ENCODE measurements at regions not wholly inside any gene's neighbourhood (a gene's known extent, or its start where the extent isn't known, plus 50 kb on each side); places are given as distances from the start of the nearest gene placed in this dataset.
"Not testable (repeated sequence)": the region's sequence is repeated elsewhere in the genome, so short reads cannot be mapped to it uniquely, and the experiment has no call there.

DNA sequence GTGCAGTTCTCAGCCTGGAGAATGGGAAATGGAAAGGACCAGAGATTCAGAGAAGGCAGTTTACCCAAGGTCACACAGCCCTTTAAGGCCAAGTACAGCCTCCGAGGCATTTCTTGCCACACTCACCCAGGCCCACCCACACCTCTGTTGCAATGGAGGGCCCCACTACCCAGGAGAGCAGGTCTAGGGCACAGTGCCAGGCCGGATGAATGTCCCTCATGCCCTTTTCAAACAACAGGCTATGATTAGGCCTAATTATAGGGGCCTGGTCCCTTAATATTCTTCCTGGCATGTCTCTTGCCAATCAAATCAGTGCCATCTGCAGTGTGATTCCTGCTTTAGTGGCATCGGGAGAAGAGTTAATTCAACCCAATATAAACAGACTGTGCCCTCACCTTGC, 195.3 kb downstream of the KLRB1 start:
- peak; percentile 35; the same call in 1 of the 2 replicates for TF ChIP-seq POLR2AphosphoS5 (IDR thresholded peaks at IDR 0.05; ENCODE audit: low read depth)
- H3K4me3 ChIP-seq (replicated peaks; ENCODE audit: insufficient read depth, low read length); H3K27me3 ChIP-seq (ENCODE audit: insufficient read depth, poor library complexity, severe bottlenecking): not testable (repeated sequence)
- H3K27ac ChIP-seq (replicated peaks): peak overlapping the region; percentile 54
- DNase-seq (ENCODE audit: low read depth in 1 of 2, low spot score in 1 of 2): peak in 1 of 2 experiments; percentile 46

DNA sequence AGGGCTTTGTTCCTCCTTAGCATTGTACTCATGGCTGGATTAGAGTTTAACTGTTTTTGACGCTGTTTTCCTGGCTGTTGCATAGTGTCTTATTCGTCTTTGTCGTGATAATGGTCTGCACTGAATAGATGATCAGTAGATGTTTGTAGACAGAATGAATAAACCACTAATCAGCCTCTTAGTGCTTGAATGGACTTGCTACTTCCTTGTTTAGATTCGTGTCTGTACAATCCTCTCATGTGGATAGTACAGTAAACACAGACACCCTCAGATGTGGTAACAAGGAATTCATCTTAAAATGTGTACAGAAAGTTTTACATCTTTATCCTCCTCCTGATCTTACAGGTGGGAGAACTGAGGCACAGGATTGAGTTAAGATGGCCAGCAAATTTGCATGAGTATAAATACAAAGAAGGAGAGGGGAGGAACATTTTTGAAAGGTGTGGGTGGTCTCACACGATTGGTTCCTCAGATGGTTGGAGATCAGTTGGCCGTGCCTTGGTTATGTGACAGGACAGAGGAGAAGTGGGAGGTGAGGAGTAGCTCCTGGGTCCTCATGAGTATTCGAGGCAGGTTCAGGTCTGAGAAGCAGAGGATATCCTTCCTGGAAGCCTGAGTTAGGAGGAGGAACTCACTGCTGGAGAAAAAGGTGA, 196.0 kb downstream of the KLRB1 start:
- DNase-seq (ENCODE audit: low read depth in 1 of 2, low spot score in 1 of 2); H3K27me3 ChIP-seq (ENCODE audit: insufficient read depth, poor library complexity, severe bottlenecking); H3K4me3 ChIP-seq (replicated peaks; ENCODE audit: insufficient read depth, low read length): not testable (repeated sequence)
- H3K27ac ChIP-seq (replicated peaks): peak overlapping the region; percentile 54

DNA sequence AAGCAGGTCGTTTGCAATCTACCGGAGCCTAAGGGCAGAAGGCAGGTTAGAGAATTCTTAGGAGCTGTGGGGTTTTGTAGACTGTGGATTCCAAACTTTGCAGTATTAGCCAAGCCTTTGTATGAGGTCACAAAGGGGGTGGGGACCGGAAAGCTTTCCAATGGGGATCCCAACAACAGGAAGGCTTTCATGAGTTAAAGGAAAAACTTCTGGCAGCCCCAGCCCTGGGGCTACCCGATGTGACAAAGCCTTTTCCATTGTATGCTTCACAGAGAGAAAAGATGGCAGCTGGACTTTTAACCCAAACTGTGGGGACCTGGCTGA, 199.2 kb upstream of the PZP start:
- not testable (repeated sequence) for H3K27ac ChIP-seq (replicated peaks); H3K4me3 ChIP-seq (replicated peaks; ENCODE audit: insufficient read depth, low read length); DNase-seq (ENCODE audit: low read depth in 1 of 2, low spot score in 1 of 2); H3K27me3 ChIP-seq (ENCODE audit: insufficient read depth, poor library complexity, severe bottlenecking)

GRCh38 chr12:9406564-9407424, 198.6 kb upstream of the PZP start:
- DNase-seq (ENCODE audit: low read depth in 1 of 2, low spot score in 1 of 2): no peak
- H3K4me3 ChIP-seq (replicated peaks; ENCODE audit: insufficient read depth, low read length): no peak overlapping the region
- H3K27me3 ChIP-seq (ENCODE audit: insufficient read depth, poor library complexity, severe bottlenecking): no peaks in the 10 kb centered on the region
- no peak overlapping the region for H3K27ac ChIP-seq (replicated peaks)
- no peak for TF ChIP-seq SPI1 (IDR thresholded peaks at IDR 0.05; ENCODE audit: borderline replicate concordance, low read depth)
- TF ChIP-seq, protein P1, sequence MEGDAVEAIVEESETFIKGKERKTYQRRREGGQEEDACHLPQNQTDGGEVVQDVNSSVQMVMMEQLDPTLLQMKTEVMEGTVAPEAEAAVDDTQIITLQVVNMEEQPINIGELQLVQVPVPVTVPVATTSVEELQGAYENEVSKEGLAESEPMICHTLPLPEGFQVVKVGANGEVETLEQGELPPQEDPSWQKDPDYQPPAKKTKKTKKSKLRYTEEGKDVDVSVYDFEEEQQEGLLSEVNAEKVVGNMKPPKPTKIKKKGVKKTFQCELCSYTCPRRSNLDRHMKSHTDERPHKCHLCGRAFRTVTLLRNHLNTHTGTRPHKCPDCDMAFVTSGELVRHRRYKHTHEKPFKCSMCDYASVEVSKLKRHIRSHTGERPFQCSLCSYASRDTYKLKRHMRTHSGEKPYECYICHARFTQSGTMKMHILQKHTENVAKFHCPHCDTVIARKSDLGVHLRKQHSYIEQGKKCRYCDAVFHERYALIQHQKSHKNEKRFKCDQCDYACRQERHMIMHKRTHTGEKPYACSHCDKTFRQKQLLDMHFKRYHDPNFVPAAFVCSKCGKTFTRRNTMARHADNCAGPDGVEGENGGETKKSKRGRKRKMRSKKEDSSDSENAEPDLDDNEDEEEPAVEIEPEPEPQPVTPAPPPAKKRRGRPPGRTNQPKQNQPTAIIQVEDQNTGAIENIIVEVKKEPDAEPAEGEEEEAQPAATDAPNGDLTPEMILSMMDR (IDR thresholded peaks at IDR 0.05; ENCODE audit: insufficient read depth, low read length): no peak
- TF ChIP-seq POLR2AphosphoS5 (IDR thresholded peaks at IDR 0.05; ENCODE audit: low read depth): no peak
- TF ChIP-seq, protein P2, sequence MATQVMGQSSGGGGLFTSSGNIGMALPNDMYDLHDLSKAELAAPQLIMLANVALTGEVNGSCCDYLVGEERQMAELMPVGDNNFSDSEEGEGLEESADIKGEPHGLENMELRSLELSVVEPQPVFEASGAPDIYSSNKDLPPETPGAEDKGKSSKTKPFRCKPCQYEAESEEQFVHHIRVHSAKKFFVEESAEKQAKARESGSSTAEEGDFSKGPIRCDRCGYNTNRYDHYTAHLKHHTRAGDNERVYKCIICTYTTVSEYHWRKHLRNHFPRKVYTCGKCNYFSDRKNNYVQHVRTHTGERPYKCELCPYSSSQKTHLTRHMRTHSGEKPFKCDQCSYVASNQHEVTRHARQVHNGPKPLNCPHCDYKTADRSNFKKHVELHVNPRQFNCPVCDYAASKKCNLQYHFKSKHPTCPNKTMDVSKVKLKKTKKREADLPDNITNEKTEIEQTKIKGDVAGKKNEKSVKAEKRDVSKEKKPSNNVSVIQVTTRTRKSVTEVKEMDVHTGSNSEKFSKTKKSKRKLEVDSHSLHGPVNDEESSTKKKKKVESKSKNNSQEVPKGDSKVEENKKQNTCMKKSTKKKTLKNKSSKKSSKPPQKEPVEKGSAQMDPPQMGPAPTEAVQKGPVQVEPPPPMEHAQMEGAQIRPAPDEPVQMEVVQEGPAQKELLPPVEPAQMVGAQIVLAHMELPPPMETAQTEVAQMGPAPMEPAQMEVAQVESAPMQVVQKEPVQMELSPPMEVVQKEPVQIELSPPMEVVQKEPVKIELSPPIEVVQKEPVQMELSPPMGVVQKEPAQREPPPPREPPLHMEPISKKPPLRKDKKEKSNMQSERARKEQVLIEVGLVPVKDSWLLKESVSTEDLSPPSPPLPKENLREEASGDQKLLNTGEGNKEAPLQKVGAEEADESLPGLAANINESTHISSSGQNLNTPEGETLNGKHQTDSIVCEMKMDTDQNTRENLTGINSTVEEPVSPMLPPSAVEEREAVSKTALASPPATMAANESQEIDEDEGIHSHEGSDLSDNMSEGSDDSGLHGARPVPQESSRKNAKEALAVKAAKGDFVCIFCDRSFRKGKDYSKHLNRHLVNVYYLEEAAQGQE (IDR thresholded peaks at IDR 0.05; ENCODE audit: insufficient replicate concordance, low read depth): no peak
- TF ChIP-seq GABPA (IDR thresholded peaks at IDR 0.05; ENCODE audit: low read depth): no peak

- TF ChIP-seq, protein P2 (IDR thresholded peaks at IDR 0.05; ENCODE audit: insufficient replicate concordance, low read depth): no peak
- TF ChIP-seq, protein P1 (IDR thresholded peaks at IDR 0.05; ENCODE audit: insufficient read depth, low read length): no peak
- TF ChIP-seq SPI1 (IDR thresholded peaks at IDR 0.05; ENCODE audit: borderline replicate concordance, low read depth) (no peak), POLR2AphosphoS5 (IDR thresholded peaks at IDR 0.05; ENCODE audit: low read depth) (no peak), GABPA (IDR thresholded peaks at IDR 0.05; ENCODE audit: low read depth) (no peak)
- Histone ChIP-seq H3K4me3 (replicated peaks; ENCODE audit: insufficient read depth, low read length) (no peak overlapping the region), H3K27ac (replicated peaks) (no peak overlapping the region), H3K27me3 (ENCODE audit: insufficient read depth, poor library complexity, severe bottlenecking) (no peaks in the 10 kb centered on the region)
- no peak for DNase-seq (ENCODE audit: low read depth in 1 of 2, low spot score in 1 of 2)
Observed at GRCh38 chr12:9405886-9406563, 197.8 kb upstream of the PZP start.

Measured in HL-60 (cell line).